Cardiac muscle cell (in vitro differentiated cells and primary cell): ENCODE measurements at regions not wholly inside any gene's neighbourhood (a gene's known extent, or its start where the extent isn't known, plus 50 kb on each side); places are given as distances from the start of the nearest gene placed in this dataset.

Source experiments
- DNase-seq, 2 donors: peaks; one replicate each; pipeline versions ENCODE4 v3.0.0 to v3.0.0-alpha.2; 2010 to 2017; ENCODE audit warnings: low read depth in 1 of 2, low spot score in 1 of 2
- H3K27ac ChIP-seq: fragments of 200-600 bp; sonication (generic); 2 replicates; pipeline ENCODE4 v1.5.1; 2016
- H3K27me3 ChIP-seq: fragments of 200-600 bp; sonication (generic); 2 replicates; pipeline ENCODE4 v1.6.0; 2016; ENCODE audit warnings: control low read depth
- H3K36me3 ChIP-seq: fragments of 200-600 bp; sonication (generic); 2 replicates; pipeline ENCODE4 v1.5.1; 2016; ENCODE audit warnings: control low read depth
- H3K4me1 ChIP-seq: fragments of 200-600 bp; sonication (generic); 2 replicates; pipeline ENCODE4 v1.8.1; 2017; ENCODE audit warnings: low read depth, mild to moderate bottlenecking, mixed run types
- H3K4me3 ChIP-seq: fragments of 200-600 bp; sonication (generic); 2 replicates; pipeline ENCODE4 v1.5.1; 2016; ENCODE audit warnings: mild to moderate bottlenecking
- H3K9me3 ChIP-seq: fragments of 200-600 bp; sonication (generic); 2 replicates; pipeline ENCODE4 v1.5.1; 2017; ENCODE audit warnings: low read depth, mild to moderate bottlenecking, control low read depth
- TF ChIP-seq, protein P1 (sequence below): IDR thresholded peaks from 2 replicates; pipeline ENCODE4 v1.5.1; 2012; ENCODE audit warnings: low read depth, mild to moderate bottlenecking, low read length

DNA sequence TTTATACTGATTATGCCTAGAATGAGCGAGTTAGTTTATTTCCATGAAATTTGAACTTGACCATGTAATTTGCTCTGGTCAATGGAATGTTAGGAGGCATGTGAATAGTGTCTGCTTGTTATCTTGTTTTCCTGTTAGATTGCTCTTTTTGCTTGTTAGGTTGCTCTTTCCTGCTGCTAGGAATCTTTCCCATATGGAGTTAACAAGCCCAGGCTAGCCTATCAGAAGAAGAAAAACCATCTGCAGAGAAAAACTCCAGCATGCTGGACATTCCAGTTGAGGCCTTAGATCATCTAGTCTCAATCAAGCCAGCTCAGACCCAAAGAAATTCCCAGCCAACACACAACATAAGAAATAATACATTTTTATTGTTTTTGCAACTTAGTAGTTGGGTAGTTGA, 470.2 kb upstream of the AGTR1 start:
- TF ChIP-seq, protein P1, sequence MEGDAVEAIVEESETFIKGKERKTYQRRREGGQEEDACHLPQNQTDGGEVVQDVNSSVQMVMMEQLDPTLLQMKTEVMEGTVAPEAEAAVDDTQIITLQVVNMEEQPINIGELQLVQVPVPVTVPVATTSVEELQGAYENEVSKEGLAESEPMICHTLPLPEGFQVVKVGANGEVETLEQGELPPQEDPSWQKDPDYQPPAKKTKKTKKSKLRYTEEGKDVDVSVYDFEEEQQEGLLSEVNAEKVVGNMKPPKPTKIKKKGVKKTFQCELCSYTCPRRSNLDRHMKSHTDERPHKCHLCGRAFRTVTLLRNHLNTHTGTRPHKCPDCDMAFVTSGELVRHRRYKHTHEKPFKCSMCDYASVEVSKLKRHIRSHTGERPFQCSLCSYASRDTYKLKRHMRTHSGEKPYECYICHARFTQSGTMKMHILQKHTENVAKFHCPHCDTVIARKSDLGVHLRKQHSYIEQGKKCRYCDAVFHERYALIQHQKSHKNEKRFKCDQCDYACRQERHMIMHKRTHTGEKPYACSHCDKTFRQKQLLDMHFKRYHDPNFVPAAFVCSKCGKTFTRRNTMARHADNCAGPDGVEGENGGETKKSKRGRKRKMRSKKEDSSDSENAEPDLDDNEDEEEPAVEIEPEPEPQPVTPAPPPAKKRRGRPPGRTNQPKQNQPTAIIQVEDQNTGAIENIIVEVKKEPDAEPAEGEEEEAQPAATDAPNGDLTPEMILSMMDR: no peak
- H3K27ac ChIP-seq: no peak overlapping the region

DNA sequence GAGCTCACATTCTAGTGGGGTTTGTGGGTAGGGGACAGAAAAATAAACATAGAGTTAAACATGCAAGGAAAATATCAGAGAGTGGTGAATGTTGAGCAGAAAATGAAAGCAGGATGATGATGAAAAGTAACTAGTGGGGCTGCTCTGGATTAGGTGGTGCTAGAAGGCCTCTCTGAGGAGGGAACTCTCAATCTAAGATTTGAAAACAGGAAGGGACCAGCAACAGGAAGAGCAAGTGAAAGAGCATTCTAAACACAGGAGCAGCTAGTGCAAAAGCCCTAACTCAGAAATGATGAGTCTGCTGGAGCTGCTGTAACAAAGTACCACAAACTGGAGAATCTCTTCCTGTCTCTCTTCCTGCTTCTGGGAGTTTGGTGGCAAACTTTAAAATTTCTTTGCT, 468.6 kb upstream of the AGTR1 start:
- no peaks in the 10 kb centered on the region for H3K36me3 ChIP-seq
- no peak overlapping the region for H3K4me3 ChIP-seq
- H3K27me3 ChIP-seq: no peaks in the 10 kb centered on the region
- H3K9me3 ChIP-seq: no peaks in the 10 kb centered on the region
- no peaks in the 10 kb centered on the region for H3K4me1 ChIP-seq
- no peak overlapping the region for H3K27ac ChIP-seq
- TF ChIP-seq, protein P1: no peak
- DNase-seq: no peak

More for the DNA sequence above, 470.2 kb upstream of the AGTR1 start:
- H3K4me1 ChIP-seq: no peaks in the 10 kb centered on the region
- no peaks in the 10 kb centered on the region for H3K27me3 ChIP-seq
- H3K36me3 ChIP-seq: no peaks in the 10 kb centered on the region
- H3K9me3 ChIP-seq: no peaks in the 10 kb centered on the region
- peak; percentile 3 to 11 for DNase-seq
- no peak overlapping the region for H3K4me3 ChIP-seq

DNA sequence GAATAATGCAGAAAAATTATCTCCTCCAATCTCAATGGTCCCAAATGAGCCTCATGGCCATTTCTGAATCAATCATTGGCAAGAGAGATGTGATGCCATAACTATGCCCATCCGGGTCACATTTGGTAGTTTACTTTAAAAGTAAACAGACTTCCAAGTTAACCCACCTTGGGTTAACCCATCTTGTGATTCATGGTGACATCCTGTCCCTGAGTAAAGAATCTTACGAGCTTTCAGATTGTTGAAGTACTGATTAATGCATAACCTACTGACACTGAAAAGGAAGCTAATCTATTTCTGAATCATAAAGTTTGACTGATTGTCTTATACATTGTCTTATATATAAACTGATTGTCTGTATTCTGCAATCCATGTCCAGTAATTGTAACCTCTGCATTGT, 467.2 kb upstream of the AGTR1 start:
- no peaks in the 10 kb centered on the region for H3K27me3 ChIP-seq
- no peak overlapping the region for H3K27ac ChIP-seq
- no peaks in the 10 kb centered on the region for H3K36me3 ChIP-seq
- no peak for DNase-seq
- H3K4me1 ChIP-seq: no peaks in the 10 kb centered on the region
- no peaks in the 10 kb centered on the region for H3K9me3 ChIP-seq
- no peak overlapping the region for H3K4me3 ChIP-seq
- TF ChIP-seq, protein P1: no peak

DNA sequence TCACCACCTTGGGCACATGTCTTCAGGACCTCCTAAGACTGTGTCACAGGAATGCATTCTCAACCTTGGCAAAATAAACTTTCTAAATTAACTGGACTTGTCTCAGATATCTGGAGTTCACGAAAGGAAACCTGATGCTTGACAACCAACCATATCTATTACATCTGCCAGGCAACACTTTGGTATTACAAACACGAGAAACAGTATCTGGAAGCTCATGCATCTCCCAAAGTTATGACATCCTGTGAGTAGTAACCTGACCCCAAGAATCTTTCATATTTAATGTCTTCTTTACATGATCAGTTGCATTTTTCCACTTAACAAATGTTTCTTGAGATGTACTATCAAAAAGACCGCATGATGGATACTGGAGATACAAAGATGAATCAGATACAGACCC, 465.3 kb upstream of the AGTR1 start:
- Histone ChIP-seq H3K27me3 (no peaks in the 10 kb centered on the region), H3K36me3 (no peaks in the 10 kb centered on the region), H3K27ac (no peak overlapping the region), H3K9me3 (no peaks in the 10 kb centered on the region), H3K4me3 (no peak overlapping the region), H3K4me1 (no peaks in the 10 kb centered on the region)
- TF ChIP-seq, protein P1: no peak
- DNase-seq: no peak

DNA sequence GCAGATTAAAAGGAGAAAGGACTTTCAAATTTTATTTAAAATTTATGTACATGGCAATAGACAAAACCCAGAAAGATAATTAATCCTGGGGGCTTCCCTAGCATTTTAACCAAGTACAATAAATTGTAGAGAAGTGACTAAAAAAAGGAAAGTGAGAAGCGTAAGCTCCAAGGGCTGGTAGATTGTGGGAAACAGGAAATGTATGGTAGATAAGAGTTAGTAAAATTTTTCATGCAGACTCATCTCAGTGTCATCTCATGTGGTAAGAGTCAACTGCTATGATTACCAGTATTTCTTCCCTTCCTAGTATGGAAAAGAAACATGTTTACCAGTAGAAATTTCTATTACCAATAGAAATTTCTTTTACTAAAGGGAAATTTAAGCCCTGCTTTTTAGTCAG, 464.3 kb upstream of the AGTR1 start:
- Histone ChIP-seq H3K27me3 (no peaks in the 10 kb centered on the region), H3K4me1 (no peaks in the 10 kb centered on the region), H3K4me3 (no peak overlapping the region), H3K36me3 (no peaks in the 10 kb centered on the region), H3K27ac (no peak overlapping the region), H3K9me3 (no peaks in the 10 kb centered on the region)
- DNase-seq: peak in 1 of 2 donors; percentile 58
- TF ChIP-seq, protein P1: no peak

DNA sequence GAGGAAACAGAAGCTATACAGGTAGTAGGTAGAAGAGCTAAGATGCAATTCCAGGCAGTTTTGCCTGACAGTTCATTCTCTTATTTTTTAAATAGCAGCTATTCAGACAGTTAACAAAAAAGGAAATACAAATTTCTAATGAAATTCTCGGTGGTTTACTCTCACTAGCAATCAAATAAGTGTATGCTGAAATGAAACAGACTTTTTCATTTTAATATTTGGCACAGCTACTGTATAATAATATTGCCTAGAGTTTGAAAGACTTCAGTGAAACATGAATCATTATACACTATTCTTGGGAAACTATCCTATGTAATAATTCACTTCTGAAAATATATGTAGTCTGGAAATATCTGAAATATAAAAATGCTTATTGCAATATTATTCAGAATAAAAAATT, 463.2 kb upstream of the AGTR1 start:
- TF ChIP-seq, protein P1: no peak
- Histone ChIP-seq H3K27me3 (no peaks in the 10 kb centered on the region), H3K4me3 (no peak overlapping the region), H3K4me1 (no peaks in the 10 kb centered on the region), H3K27ac (no peak overlapping the region), H3K9me3 (no peaks in the 10 kb centered on the region), H3K36me3 (no peaks in the 10 kb centered on the region)
- DNase-seq: no peak
